HG02798 (cell line): ENCODE measurements at regions not wholly inside any gene's neighbourhood (a gene's known extent, or its start where the extent isn't known, plus 50 kb on each side); places are given as distances from the start of the nearest gene placed in this dataset.
"Not testable (repeated sequence)": the region's sequence is repeated elsewhere in the genome, so short reads cannot be mapped to it uniquely, and the experiment has no call there.

Experiments used
- ATAC-seq: cut with Tn5 transposase; IDR thresholded peaks from one replicate; pipeline ENCODE4 v1.9.1; 2021; ENCODE audit warnings: mild to moderate bottlenecking; ENCODE audit not compliant: unreplicated experiment, poor library complexity

- no peak for ATAC-seq
Observed at GRCh38 chr21:24693779-24694178, 913.5 kb downstream of the MRPL39 start.

- no peak for ATAC-seq
Observed at GRCh38 chr21:24681456-24681855, 925.8 kb downstream of the MRPL39 start.

- no peak for ATAC-seq
Observed at GRCh38 chr21:24671901-24672300, 935.4 kb downstream of the MRPL39 start.

- ATAC-seq: no peak
Observed at GRCh38 chr21:24658926-24659325, 948.4 kb downstream of the MRPL39 start.

- ATAC-seq: no peak
Observed at GRCh38 chr21:24658026-24658425, 949.3 kb downstream of the MRPL39 start.

GRCh38 chr21:24649691-24650090 is 957.6 kb downstream of the MRPL39 start:
- no peak for ATAC-seq

GRCh38 chr21:24636696-24637095 is 970.6 kb downstream of the MRPL39 start:
- no peak for ATAC-seq

GRCh38 chr21:24634749-24635148 is 972.5 kb downstream of the MRPL39 start:
- ATAC-seq: no peak

- no peak for ATAC-seq
Observed at GRCh38 chr21:24628536-24628935, 978.7 kb downstream of the MRPL39 start.

- no peak for ATAC-seq
Observed at GRCh38 chr21:24628046-24628445, 979.2 kb downstream of the MRPL39 start.

- ATAC-seq: no peak
Observed at GRCh38 chr21:24617819-24618218, 989.5 kb downstream of the MRPL39 start.

- ATAC-seq: no peak
Observed at GRCh38 chr21:24594082-24594481, 1013.2 kb downstream of the MRPL39 start.

- ATAC-seq: no peak
Observed at GRCh38 chr21:24590261-24590660, 1017.0 kb downstream of the MRPL39 start.

- ATAC-seq: no peak
Observed at GRCh38 chr21:24583473-24583872, 1023.8 kb downstream of the MRPL39 start.

- no peak for ATAC-seq
Observed at GRCh38 chr21:24577301-24577700, 1030.0 kb downstream of the MRPL39 start.

- no peak for ATAC-seq
Observed at GRCh38 chr21:24561291-24561690, 1046.0 kb downstream of the MRPL39 start.

GRCh38 chr21:24552491-24552890 is 1054.8 kb downstream of the MRPL39 start:
- no peak for ATAC-seq

- no peak for ATAC-seq
Observed at GRCh38 chr21:24545807-24546361, 1061.4 kb downstream of the MRPL39 start.

- no peak for ATAC-seq
Observed at GRCh38 chr21:24514081-24514733, 1093.1 kb downstream of the MRPL39 start.

- no peak for ATAC-seq
Observed at GRCh38 chr21:24509131-24509530, 1098.2 kb downstream of the MRPL39 start.

GRCh38 chr21:24486973-24487372 is 1120.3 kb downstream of the MRPL39 start:
- ATAC-seq: no peak

GRCh38 chr21:24483361-24483760 is 1123.9 kb downstream of the MRPL39 start:
- not testable (repeated sequence) for ATAC-seq
